SK-N-MC (cell line): ENCODE measurements at regions not wholly inside any gene's neighbourhood (a gene's known extent, or its start where the extent isn't known, plus 50 kb on each side); places are given as distances from the start of the nearest gene placed in this dataset.

ENCODE experiments used
- EZH2 ChIP-seq: fragments of 200-600 bp; sonication (generic); IDR thresholded peaks from one replicate; pipeline ENCODE4 v1.6.1; 2017; ENCODE audit warnings: antibody characterized with exemption
- FOXP2 ChIP-seq: optimal IDR thresholded peaks from 2 replicates; pipeline ENCODE3; 2011; ENCODE audit warnings: mild to moderate bottlenecking, moderate library complexity; ENCODE audit not compliant: insufficient read depth; ENCODE audit errors: extremely low read length, control extremely low read depth
- POLR2AphosphoS5 ChIP-seq: IDR thresholded peaks from 2 replicates; pipeline ENCODE4 v1.6.1; 2012; ENCODE audit warnings: mild to moderate bottlenecking, low read depth, low read length, borderline replicate concordance

- TF ChIP-seq EZH2 (no peak), POLR2AphosphoS5 (no peak), FOXP2 (no peak)
Observed at GRCh38 chr4:117800636-117801035, 233.7 kb upstream of the NDST3 start.
